ENCODE measurements at regions not wholly inside any gene's neighbourhood (a gene's known extent, or its start where the extent isn't known, plus 50 kb on each side); places are given as distances from the start of the nearest gene placed in this dataset.

DNA sequence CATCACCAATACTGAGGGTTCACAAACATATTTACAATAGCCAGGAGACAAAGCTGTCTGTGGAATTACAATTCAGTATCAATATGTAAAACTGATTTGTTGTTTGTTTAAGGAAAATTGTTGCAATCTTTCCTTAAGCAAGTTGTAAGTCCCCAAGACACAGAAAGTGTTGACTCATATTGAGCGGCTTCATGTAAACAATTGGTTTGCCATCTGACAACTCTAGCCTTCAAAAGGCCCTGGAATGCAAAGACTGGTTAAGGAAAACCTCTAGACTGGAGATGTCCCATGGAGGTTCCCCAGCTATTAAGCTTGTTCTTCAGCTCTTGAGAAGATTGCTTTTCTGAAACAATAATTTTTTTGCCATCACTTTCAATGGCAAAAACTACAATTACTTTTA, 283.7 kb upstream of the PROK2 start:
- ChIA-PET CTCF (no interaction called here), POLR2A (ENCODE audit: unreplicated experiment) (no interaction called here)
- no peak overlapping the region for H2BK120ac ChIP-seq (ENCODE audit: low read depth, low read length)
- H4K91ac ChIP-seq (ENCODE audit: insufficient read depth, low read depth, low read length): no peak overlapping the region
- H3K36me3 ChIP-seq (ENCODE audit: control insufficient read depth, insufficient read depth, low read length): no peaks in the 10 kb centered on the region
- no peak overlapping the region for H2BK20ac ChIP-seq (ENCODE audit: low read depth, low read length)
- no peak overlapping the region for H2AFZ ChIP-seq (replicated peaks; ENCODE audit: low read length, poor library complexity)
- H3K18ac ChIP-seq (ENCODE audit: low read depth, low read length): no peak overlapping the region
- H3K27ac ChIP-seq (ENCODE audit: insufficient read depth, low read length): no peak overlapping the region
- H2AK5ac ChIP-seq (ENCODE audit: low read depth, low read length): no peak overlapping the region
- in situ Hi-C loops (cut with MboI; ENCODE audit: low sequenced_read_pairs) (no loop called here), intact Hi-C loops (cut with micrococcal nuclease) (no loop called here), dilution Hi-C loops (cut with HindIII; ENCODE audit: low sequenced_read_pairs, unreplicated experiment) (no loop called here)
- no peak overlapping the region for H4K8ac ChIP-seq (ENCODE audit: low read depth in 2 of 2, low read length in 2 of 2)
- H3K9me1 ChIP-seq (ENCODE audit: insufficient read depth, low read length): no peaks in the 10 kb centered on the region
- WGBS, 2 experiments (ENCODE audit: extremely low coverage in 2 of 2, insufficient read length in 1 of 2): no CpG with 5 or more reads among the region's 1 CpG
- no peak overlapping the region for H3K56ac ChIP-seq (ENCODE audit: extremely low read depth, insufficient read depth, low read length)
- no peak overlapping the region for H3K4me2 ChIP-seq (ENCODE audit: low read depth, low read length)
- H3K14ac ChIP-seq (replicated peaks; ENCODE audit: low read depth, low read length): no peak overlapping the region
- H3K9me3 ChIP-seq (ENCODE audit: control insufficient read depth, insufficient read depth, low read length): no peaks in the 10 kb centered on the region
- no peak for ATAC-seq (ENCODE audit: low read depth)
- peak; percentile 7 for DNase-seq
- H3K4ac ChIP-seq (ENCODE audit: low read depth, low read length): no peak overlapping the region
- H3K9ac ChIP-seq (ENCODE audit: low read depth, low read length): no peak overlapping the region
- no peak for TF ChIP-seq FOS (IDR thresholded peaks at IDR 0.05; ENCODE audit: low read depth, low read length)
- TF ChIP-seq, protein P1, sequence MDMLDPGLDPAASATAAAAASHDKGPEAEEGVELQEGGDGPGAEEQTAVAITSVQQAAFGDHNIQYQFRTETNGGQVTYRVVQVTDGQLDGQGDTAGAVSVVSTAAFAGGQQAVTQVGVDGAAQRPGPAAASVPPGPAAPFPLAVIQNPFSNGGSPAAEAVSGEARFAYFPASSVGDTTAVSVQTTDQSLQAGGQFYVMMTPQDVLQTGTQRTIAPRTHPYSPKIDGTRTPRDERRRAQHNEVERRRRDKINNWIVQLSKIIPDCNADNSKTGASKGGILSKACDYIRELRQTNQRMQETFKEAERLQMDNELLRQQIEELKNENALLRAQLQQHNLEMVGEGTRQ (IDR thresholded peaks at IDR 0.05; ENCODE audit: low read depth, low read length): no peak
- no peak for TF ChIP-seq NFE2L2 (IDR thresholded peaks at IDR 0.05; ENCODE audit: low read depth, low read length)
- no peak for TF ChIP-seq CHD1 (IDR thresholded peaks at IDR 0.05; ENCODE audit: low read depth, low read length)
- TF ChIP-seq, protein P2, sequence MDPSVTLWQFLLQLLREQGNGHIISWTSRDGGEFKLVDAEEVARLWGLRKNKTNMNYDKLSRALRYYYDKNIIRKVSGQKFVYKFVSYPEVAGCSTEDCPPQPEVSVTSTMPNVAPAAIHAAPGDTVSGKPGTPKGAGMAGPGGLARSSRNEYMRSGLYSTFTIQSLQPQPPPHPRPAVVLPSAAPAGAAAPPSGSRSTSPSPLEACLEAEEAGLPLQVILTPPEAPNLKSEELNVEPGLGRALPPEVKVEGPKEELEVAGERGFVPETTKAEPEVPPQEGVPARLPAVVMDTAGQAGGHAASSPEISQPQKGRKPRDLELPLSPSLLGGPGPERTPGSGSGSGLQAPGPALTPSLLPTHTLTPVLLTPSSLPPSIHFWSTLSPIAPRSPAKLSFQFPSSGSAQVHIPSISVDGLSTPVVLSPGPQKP (IDR thresholded peaks at IDR 0.05; ENCODE audit: borderline replicate concordance, low read depth, low read length): no peak
- TF ChIP-seq, protein P3, sequence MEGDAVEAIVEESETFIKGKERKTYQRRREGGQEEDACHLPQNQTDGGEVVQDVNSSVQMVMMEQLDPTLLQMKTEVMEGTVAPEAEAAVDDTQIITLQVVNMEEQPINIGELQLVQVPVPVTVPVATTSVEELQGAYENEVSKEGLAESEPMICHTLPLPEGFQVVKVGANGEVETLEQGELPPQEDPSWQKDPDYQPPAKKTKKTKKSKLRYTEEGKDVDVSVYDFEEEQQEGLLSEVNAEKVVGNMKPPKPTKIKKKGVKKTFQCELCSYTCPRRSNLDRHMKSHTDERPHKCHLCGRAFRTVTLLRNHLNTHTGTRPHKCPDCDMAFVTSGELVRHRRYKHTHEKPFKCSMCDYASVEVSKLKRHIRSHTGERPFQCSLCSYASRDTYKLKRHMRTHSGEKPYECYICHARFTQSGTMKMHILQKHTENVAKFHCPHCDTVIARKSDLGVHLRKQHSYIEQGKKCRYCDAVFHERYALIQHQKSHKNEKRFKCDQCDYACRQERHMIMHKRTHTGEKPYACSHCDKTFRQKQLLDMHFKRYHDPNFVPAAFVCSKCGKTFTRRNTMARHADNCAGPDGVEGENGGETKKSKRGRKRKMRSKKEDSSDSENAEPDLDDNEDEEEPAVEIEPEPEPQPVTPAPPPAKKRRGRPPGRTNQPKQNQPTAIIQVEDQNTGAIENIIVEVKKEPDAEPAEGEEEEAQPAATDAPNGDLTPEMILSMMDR (conservative IDR thresholded peaks at IDR 0.05; ENCODE audit: low read depth, low read length): no peak
- TF ChIP-seq CEBPB (IDR thresholded peaks at IDR 0.05; ENCODE audit: low read depth, low read length): no peak
- no peak for TF ChIP-seq MAFK (IDR thresholded peaks at IDR 0.05; ENCODE audit: low read depth, low read length)
- no peak for TF ChIP-seq SMC3 (IDR thresholded peaks at IDR 0.05; ENCODE audit: low read depth, low read length)
- no peak for TF ChIP-seq MAZ (IDR thresholded peaks at IDR 0.05; ENCODE audit: borderline replicate concordance, low read depth, low read length)
- no peak for TF ChIP-seq BHLHE40 (IDR thresholded peaks at IDR 0.05; ENCODE audit: low read depth, low read length)
- no peak for TF ChIP-seq RFX5 (IDR thresholded peaks at IDR 0.05; ENCODE audit: low read depth, low read length)
- no peak for TF ChIP-seq POLR2A (IDR thresholded peaks at IDR 0.05; ENCODE audit: low read depth, low read length)
- no peak for TF ChIP-seq RCOR1 (IDR thresholded peaks at IDR 0.05; ENCODE audit: insufficient replicate concordance, low read length)
- TF ChIP-seq MXI1 (IDR thresholded peaks at IDR 0.05; ENCODE audit: borderline replicate concordance, low read depth, low read length): no peak
- BruUV-seq (replicated peaks): no TSS peak
- no peak overlapping the region for H2BK5ac ChIP-seq (ENCODE audit: low read depth, low read length, poor library complexity, severe bottlenecking)
- H3K4me3 ChIP-seq (ENCODE audit: insufficient read depth, low read depth, low read length): no peak overlapping the region
- H3K79me1 ChIP-seq (ENCODE audit: low read depth in 1 of 2, low read length in 2 of 2): no peaks in the 10 kb centered on the region
- H3K4me1 ChIP-seq (ENCODE audit: control insufficient read depth, insufficient read depth, low read length): no peaks in the 10 kb centered on the region
- no peak overlapping the region for H2AK9ac ChIP-seq (replicated peaks; ENCODE audit: low read depth, low read length, poor library complexity)
- H2BK15ac ChIP-seq (ENCODE audit: low read depth, low read length): no peak overlapping the region
- H3K23ac ChIP-seq (ENCODE audit: low read depth, low read length): no peak overlapping the region
- no peak overlapping the region for H4K5ac ChIP-seq (ENCODE audit: low read depth, low read length)
- no peaks in the 10 kb centered on the region for H4K20me1 ChIP-seq (ENCODE audit: insufficient read depth, low read length)
- H3K27me3 ChIP-seq (ENCODE audit: control insufficient read depth, insufficient read depth, low read length): peaks cover 5% of the 10 kb centered on the region

All from IMR-90 (cell line).